Naive thymus-derived CD4-positive, alpha-beta T cell (primary cell): ENCODE measurements at regions not wholly inside any gene's neighbourhood (a gene's known extent, or its start where the extent isn't known, plus 50 kb on each side); places are given as distances from the start of the nearest gene placed in this dataset.
A peak's percentile ranks its signal among the peaks of the same experiment; 100 is the strongest.
"Not testable (repeated sequence)": the region's sequence is repeated elsewhere in the genome, so short reads cannot be mapped to it uniquely, and the experiment has no call there.

Experiments used
- ATAC-seq: fragments of 150-1000 bp; cut with Tn5 transposase; 2 replicates; pipeline ENCODE4 v1.10.0; 2021; ENCODE audit warnings: mild to moderate bottlenecking, moderate library complexity
- CTCF ChIA-PET: fragments of 350-600 bp; sonication (Branson Sonifier 250); formaldehyde crosslinking; loops from one replicate; lab custom pipeline; 2021; ENCODE audit warnings: antibody characterized with exemption; lab: Charles Lee
- POLR2A ChIA-PET: fragments of 350-600 bp; sonication (Branson Sonifier 250); formaldehyde crosslinking; loops from one replicate; lab custom pipeline; 2021; ENCODE audit warnings: antibody characterized with exemption, inconsistent platforms; lab: Charles Lee
- DNase-seq, 9 donors: peaks; one replicate each; pipeline versions ENCODE4 v3.0.0 to v3.0.0-alpha.2; 2020 to 2022; ENCODE audit warnings: mixed read lengths in 1 of 9
- H3K27ac ChIP-seq: one replicate; pipeline ENCODE4 v1.7.0; 2013; ENCODE audit warnings: mild to moderate bottlenecking, low read depth, low read length, moderate library complexity
- H3K27me3 ChIP-seq, 2 donors: one replicate each; pipeline ENCODE4 v1.7.0; 2013; ENCODE audit warnings: low read length in 2 of 2, mild to moderate bottlenecking in 2 of 2, moderate library complexity in 2 of 2; ENCODE audit not compliant: control insufficient read depth in 2 of 2, insufficient read depth in 2 of 2
- H3K36me3 ChIP-seq, 3 experiments: 1 replicate in 2 of 3; 2 replicates in 1 of 3; pipeline ENCODE4 v1.7.0; 2013; ENCODE audit warnings: low read length in 3 of 3, mild to moderate bottlenecking in 3 of 3, moderate library complexity in 1 of 3; ENCODE audit not compliant: insufficient read depth in 3 of 3, control insufficient read depth in 2 of 3
- H3K4me1 ChIP-seq, 2 donors: one replicate each; pipeline ENCODE4 v1.7.0; 2013; ENCODE audit warnings: low read length in 2 of 2, mild to moderate bottlenecking in 2 of 2, moderate library complexity in 1 of 2; ENCODE audit not compliant: control insufficient read depth in 2 of 2, insufficient read depth in 2 of 2
- H3K4me3 ChIP-seq: 2 replicates; pipeline ENCODE4 v1.7.0; 2013; ENCODE audit warnings: mild to moderate bottlenecking, low read length
- H3K9me3 ChIP-seq, 3 experiments: 1 replicate in 2 of 3; 2 replicates in 1 of 3; pipeline ENCODE4 v1.7.0; 2013; ENCODE audit warnings: low read length in 3 of 3; ENCODE audit not compliant: control insufficient read depth in 2 of 3
- H3K27ac Mint-ChIP-seq, 9 donors: one replicate each; pipeline ENCODE4 v1.8.0; 2020 to 2022; ENCODE audit warnings: mixed read lengths in 9 of 9, mild to moderate bottlenecking in 8 of 9, moderate library complexity in 5 of 9, inconsistent platforms in 2 of 9
- H3K27me3 Mint-ChIP-seq, 5 donors: one replicate each; pipeline ENCODE4 v1.8.0; 2021 to 2022; ENCODE audit warnings: mixed read lengths in 5 of 5, mild to moderate bottlenecking in 1 of 5
- H3K36me3 Mint-ChIP-seq, 5 donors: one replicate each; pipeline ENCODE4 v1.8.0; 2020 to 2022; ENCODE audit warnings: mixed read lengths in 5 of 5, mild to moderate bottlenecking in 3 of 5, inconsistent platforms in 1 of 5
- H3K4me1 Mint-ChIP-seq, 7 donors: one replicate each; pipeline ENCODE4 v1.8.0; 2020 to 2022; ENCODE audit warnings: mixed read lengths in 7 of 7, mild to moderate bottlenecking in 3 of 7, inconsistent platforms in 1 of 7
- H3K4me3 Mint-ChIP-seq, 10 donors: one replicate each; pipeline ENCODE4 v1.8.0; 2020 to 2022; ENCODE audit warnings: mild to moderate bottlenecking in 10 of 10, mixed read lengths in 10 of 10, moderate library complexity in 6 of 10, inconsistent platforms in 2 of 10
- H3K9me3 Mint-ChIP-seq, 11 donors: one replicate each; pipeline ENCODE4 v1.8.0; 2020 to 2022; ENCODE audit warnings: mixed read lengths in 11 of 11, mild to moderate bottlenecking in 4 of 11, inconsistent platforms in 1 of 11, moderate library complexity in 1 of 11
- intact Hi-C, 2 donors: fragments of 100-400 bp; cut with micrococcal nuclease; formaldehyde crosslinking; loops; one replicate each; pipeline ENCODE4 v1.15.1; 2023

DNA sequence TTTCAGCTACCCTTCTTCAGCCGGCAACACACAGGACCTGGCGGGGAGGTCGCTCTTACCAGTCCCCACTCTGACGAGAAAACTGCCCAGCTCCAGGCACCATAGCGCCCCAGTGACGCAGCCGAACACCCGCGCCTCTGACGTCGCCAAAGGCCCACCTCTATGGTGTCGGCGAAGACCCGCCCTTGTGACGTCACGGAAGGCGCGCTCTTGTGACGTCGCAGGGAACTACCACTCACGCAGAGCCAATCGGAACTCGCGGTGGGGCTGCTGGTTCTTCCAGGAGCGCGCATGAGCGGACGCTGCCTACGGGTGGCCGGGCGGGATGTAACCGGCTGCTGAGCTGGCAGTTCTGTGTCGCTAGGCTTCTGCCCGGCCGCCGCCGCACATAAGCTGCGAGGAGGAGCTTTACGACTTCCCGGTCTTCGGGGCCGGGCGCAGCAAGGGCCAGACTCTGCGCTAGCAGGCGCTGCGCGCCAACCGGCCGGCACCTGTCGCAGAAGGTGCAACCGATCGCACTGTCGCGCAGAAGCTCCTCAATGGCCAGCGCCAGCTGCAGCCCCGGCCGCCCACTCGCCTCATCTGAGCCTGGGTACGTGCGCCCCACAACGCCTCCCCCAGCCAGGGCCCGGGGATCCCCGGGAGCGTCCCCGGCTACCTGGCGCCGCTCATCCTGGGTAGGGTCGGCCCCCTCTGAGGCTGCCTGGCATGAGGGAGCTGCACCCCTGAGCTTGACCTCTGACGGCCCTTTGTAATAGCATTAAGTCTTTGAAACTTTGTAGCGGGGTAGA lies 121.3 kb upstream of the FBXO28 start:
- Histone ChIP-seq H3K27ac (peak overlapping the region; percentile 84), H3K4me3 (peak overlapping the region; percentile 61)
- H3K36me3 ChIP-seq, H3K4me1 ChIP-seq, H3K27me3 Mint-ChIP-seq, H3K9me3 Mint-ChIP-seq, H3K9me3 ChIP-seq, CTCF ChIA-PET, H3K27me3 ChIP-seq, H3K36me3 Mint-ChIP-seq: not testable (repeated sequence)
- peaks cover 0 to 13% (median 7%) of the 10 kb centered on the region in 7 donors for H3K4me1 Mint-ChIP-seq
- intact Hi-C loops, result loop anchor here (2.0 to 5.0 kb wide), 10 partner anchors 120 to 1350 kb away; partner anchors contain the start of genes CNIH4 (in 2 of the 2), DEGS1 (in 2 of the 2), AIDA (in 1 of the 2) and BROX (in 1 of the 2)
- H3K27ac Mint-ChIP-seq, result peak overlapping the region; percentile 98 to 100 (median 100)
- peak; percentile 99 to 100 (median 100) for DNase-seq
- POLR2A ChIA-PET, result interaction anchor here (0.9 to 1.8 kb wide), 4 partner anchors 146 to 271 kb away, joined by 3 to 7 read pairs (median 5); partner anchors contain the start of gene DEGS1
- peak; percentile 98 for ATAC-seq
- peak overlapping the region; percentile 85 to 99 (median 96) for H3K4me3 Mint-ChIP-seq

DNA sequence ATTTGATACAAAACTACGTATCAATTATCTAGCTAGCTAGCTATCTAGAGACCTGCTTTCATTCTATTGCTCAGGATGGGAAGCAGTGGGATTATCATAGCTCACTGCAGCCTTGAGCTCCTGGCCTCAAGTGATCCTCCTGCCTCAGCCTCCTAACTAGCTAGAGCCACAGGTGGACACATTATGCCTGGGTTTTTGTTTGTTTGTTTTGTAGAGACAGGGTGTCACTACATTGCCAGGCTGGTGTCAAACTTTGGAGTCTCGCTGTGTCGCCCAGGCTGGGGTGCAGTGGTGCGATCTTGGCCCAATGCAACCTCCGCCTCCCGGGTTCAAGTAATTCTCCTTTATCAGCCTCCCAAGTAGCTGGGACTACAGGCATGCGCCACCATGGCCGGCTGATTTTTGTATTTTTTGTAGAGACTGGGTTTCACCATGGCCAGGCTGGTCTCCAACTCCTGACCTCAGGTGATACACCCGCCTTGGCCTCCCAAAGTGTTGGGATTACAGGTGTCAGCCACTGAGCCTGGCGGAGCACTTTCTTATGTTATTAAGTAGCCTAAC lies 122.5 kb upstream of the FBXO28 start:
- CTCF ChIA-PET, POLR2A ChIA-PET, ATAC-seq, H3K27me3 ChIP-seq, H3K36me3 ChIP-seq, H3K9me3 ChIP-seq, H3K4me1 ChIP-seq, H3K36me3 Mint-ChIP-seq, H3K27me3 Mint-ChIP-seq, H3K4me3 ChIP-seq, H3K9me3 Mint-ChIP-seq: not testable (repeated sequence)
- peak overlapping the region; percentile 48 for H3K27ac ChIP-seq
- peak in 1 of 9 donors; percentile 8 for DNase-seq
- intact Hi-C loops, result loop anchor here (5.0 kb wide), 5 partner anchors 121 to 1349 kb away; partner anchors contain the start of genes AIDA (in 1 of the 2), BROX (in 1 of the 2), DEGS1 (in 1 of the 2) and FBXO28 (in 1 of the 2)
- Mint-ChIP-seq H3K27ac (peak overlapping the region in 4 of 9 donors; percentile 29 to 86 (median 58)), H3K4me3 (peak overlapping the region in 2 of 10 donors; percentile 17 to 26), H3K4me1 (peaks cover 0 to 13% (median 4%) of the 10 kb centered on the region in 7 donors)

DNA sequence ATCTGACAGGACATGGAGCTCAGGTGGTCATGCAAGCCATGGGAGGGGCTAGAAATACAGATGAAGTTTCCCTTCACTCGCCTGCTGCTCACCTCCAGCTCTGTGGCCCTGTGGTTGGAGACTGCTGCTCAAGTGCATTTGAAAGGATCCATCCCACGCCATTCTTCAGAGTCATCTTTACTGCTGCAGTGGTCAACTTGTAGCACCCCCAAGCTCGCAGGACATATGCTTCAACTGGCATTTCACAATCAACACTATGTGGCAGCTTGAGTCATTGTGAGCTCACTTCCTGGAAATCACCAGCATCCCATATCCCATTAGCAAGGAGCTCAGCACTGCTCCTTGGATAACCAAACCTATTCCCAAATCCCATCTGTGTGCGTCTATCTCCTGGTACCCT lies 116.2 kb upstream of the TP53BP2 start:
- H3K4me3 Mint-ChIP-seq, H3K9me3 ChIP-seq, H3K4me1 ChIP-seq, CTCF ChIA-PET, ATAC-seq, H3K36me3 ChIP-seq, H3K4me3 ChIP-seq, POLR2A ChIA-PET, H3K27ac ChIP-seq, H3K27me3 ChIP-seq, intact Hi-C loops, H3K36me3 Mint-ChIP-seq, H3K27ac Mint-ChIP-seq, DNase-seq, H3K27me3 Mint-ChIP-seq, H3K9me3 Mint-ChIP-seq, H3K4me1 Mint-ChIP-seq: not testable (repeated sequence)

DNA sequence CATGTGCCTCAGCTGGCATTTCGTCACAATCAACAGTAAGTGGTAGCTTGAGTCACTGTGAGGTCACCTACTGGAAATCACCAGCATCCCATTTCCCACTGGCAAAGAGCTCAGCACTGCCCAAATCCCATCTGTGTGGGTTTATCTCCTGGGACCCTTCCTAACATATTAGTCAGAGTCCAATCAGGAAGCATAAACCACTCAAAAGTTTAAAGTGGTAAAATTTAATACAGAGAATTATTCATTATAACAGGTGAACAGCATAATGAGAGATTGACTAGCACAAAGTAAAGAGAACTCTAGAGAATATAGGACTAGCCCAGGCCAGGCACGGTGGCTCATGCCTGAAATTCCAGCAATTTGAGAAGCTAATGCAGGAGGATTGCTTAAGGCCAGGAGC lies 107.1 kb upstream of the TP53BP2 start:
- H3K9me3 Mint-ChIP-seq, H3K27ac Mint-ChIP-seq, H3K27me3 Mint-ChIP-seq, CTCF ChIA-PET, DNase-seq, H3K4me3 ChIP-seq, intact Hi-C loops, H3K4me1 Mint-ChIP-seq, H3K27me3 ChIP-seq, H3K36me3 ChIP-seq, H3K27ac ChIP-seq, H3K9me3 ChIP-seq, ATAC-seq, H3K4me1 ChIP-seq, H3K36me3 Mint-ChIP-seq, POLR2A ChIA-PET, H3K4me3 Mint-ChIP-seq: not testable (repeated sequence)

DNA sequence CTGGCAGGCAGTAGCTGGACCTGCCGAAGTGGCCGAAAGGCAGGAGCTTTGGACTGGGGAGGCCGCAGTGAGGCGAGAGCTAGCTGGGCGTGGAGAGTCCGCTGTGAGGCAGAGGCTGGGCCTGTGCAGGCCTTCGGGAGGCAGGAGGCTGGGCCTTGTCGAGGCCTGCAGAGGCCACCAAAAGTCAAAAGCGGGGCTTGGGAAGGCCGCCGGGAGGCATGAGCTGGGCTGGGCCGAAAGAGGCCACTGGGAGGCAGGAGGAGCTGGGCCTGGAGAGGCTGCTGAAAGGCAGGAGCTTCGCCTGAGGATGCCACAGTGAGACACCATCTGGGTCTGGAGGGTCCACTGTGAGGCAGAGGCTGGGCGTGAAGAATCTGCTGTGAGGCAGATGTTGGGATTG lies 105.8 kb upstream of the TP53BP2 start:
- DNase-seq, H3K27me3 Mint-ChIP-seq, H3K27ac ChIP-seq, H3K4me1 ChIP-seq, H3K9me3 ChIP-seq, ATAC-seq, H3K4me1 Mint-ChIP-seq, H3K27me3 ChIP-seq, H3K4me3 Mint-ChIP-seq, intact Hi-C loops, CTCF ChIA-PET, H3K9me3 Mint-ChIP-seq, H3K36me3 ChIP-seq, POLR2A ChIA-PET, H3K36me3 Mint-ChIP-seq, H3K4me3 ChIP-seq: not testable (repeated sequence)
- peak overlapping the region in 1 of 9 donors; percentile 9 for H3K27ac Mint-ChIP-seq

DNA sequence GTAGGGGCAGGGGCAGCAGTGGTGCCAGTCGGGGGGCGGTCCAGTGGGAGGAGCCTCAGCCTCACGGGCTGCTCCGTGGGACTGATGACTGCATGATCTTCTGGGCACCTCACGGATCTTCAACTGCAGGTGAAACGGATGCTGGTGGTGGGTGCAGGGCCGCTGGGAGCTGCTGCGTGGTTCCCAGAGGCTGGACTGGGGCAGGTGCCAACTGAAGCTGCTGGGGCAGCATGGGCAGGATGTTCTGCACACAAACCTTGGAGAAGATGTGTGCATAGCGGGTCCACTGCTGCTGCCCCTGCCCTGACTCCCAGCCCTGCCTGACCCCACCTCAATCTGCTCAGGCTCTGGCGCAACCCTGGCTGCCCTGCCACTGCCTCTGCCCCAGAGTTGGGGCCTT lies 104.2 kb upstream of the TP53BP2 start:
- H3K27ac Mint-ChIP-seq, DNase-seq, CTCF ChIA-PET, H3K4me3 Mint-ChIP-seq, H3K9me3 ChIP-seq, H3K27ac ChIP-seq, H3K36me3 ChIP-seq, intact Hi-C loops, ATAC-seq, H3K27me3 ChIP-seq, H3K4me1 ChIP-seq, H3K4me3 ChIP-seq, POLR2A ChIA-PET, H3K27me3 Mint-ChIP-seq, H3K36me3 Mint-ChIP-seq, H3K4me1 Mint-ChIP-seq, H3K9me3 Mint-ChIP-seq: not testable (repeated sequence)

DNA sequence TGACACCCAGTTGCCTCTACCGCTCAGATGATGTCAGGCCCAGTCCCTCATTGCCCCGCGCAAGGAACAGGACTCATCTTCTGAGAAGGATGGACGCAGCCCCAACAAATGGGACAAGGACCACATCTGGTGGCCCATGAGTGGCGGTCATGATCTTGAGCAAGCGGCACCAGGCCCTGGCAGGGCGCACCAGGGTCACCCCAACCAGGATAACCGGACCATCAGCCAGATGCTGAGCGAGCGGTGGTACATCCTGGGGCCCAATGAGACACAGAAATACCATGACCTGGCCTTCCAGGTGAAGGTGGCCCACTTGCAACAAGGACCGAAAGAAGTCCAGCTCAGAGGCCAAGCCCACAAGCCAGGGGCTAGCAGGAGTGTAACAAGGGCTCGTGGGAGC lies 102.3 kb upstream of the TP53BP2 start:
- H3K27ac Mint-ChIP-seq, DNase-seq, H3K27me3 ChIP-seq, H3K4me3 Mint-ChIP-seq, H3K36me3 Mint-ChIP-seq, H3K27me3 Mint-ChIP-seq, H3K9me3 ChIP-seq, H3K4me1 Mint-ChIP-seq, ATAC-seq, H3K36me3 ChIP-seq, H3K27ac ChIP-seq, CTCF ChIA-PET, H3K9me3 Mint-ChIP-seq, POLR2A ChIA-PET, H3K4me1 ChIP-seq, H3K4me3 ChIP-seq, intact Hi-C loops: not testable (repeated sequence)
